ENCODE measurements at regions not wholly inside any gene's neighbourhood (a gene's known extent, or its start where the extent isn't known, plus 50 kb on each side); places are given as distances from the start of the nearest gene placed in this dataset.

DNA sequence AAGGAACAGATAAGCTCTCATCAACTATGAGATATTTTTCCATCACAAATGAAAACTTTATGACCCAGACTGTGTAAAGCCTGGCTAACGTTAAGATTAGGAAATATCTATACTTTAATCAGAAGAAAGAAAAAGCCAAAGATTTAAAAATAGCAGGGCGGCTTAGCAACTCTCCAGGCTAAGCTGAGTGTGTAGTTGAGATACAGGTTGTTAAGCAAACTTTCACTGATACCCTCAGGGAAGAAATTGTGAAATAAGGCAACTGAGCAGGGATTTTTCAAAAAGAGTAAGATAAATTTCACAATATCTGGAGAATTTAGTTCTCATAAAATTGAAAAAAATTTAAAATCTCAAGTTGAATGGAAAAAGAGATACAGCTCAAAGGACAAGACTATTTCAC, 382.0 kb downstream of the RAPGEF2 start:
- Histone ChIP-seq H3K4me3 (no peak overlapping the region), H3K27me3 (replicated peaks; ENCODE audit: insufficient read depth) (no peaks in the 10 kb centered on the region), H3K9me3 (no peaks in the 10 kb centered on the region), H3K27ac (no peak overlapping the region), H3K4me1 (ENCODE audit: control insufficient read depth in 1 of 2, low read depth in 2 of 2) (no peaks in the 10 kb centered on the region), H3K36me3 (no peaks in the 10 kb centered on the region)
- ATAC-seq (ENCODE audit: insufficient number of reproducible peaks, low FRiP score, low read depth) (no peak), DNase-seq (ENCODE audit: low spot score) (no peak)
- TF ChIP-seq, protein P1, sequence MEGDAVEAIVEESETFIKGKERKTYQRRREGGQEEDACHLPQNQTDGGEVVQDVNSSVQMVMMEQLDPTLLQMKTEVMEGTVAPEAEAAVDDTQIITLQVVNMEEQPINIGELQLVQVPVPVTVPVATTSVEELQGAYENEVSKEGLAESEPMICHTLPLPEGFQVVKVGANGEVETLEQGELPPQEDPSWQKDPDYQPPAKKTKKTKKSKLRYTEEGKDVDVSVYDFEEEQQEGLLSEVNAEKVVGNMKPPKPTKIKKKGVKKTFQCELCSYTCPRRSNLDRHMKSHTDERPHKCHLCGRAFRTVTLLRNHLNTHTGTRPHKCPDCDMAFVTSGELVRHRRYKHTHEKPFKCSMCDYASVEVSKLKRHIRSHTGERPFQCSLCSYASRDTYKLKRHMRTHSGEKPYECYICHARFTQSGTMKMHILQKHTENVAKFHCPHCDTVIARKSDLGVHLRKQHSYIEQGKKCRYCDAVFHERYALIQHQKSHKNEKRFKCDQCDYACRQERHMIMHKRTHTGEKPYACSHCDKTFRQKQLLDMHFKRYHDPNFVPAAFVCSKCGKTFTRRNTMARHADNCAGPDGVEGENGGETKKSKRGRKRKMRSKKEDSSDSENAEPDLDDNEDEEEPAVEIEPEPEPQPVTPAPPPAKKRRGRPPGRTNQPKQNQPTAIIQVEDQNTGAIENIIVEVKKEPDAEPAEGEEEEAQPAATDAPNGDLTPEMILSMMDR (IDR thresholded peaks at IDR 0.05), result no peak

DNA sequence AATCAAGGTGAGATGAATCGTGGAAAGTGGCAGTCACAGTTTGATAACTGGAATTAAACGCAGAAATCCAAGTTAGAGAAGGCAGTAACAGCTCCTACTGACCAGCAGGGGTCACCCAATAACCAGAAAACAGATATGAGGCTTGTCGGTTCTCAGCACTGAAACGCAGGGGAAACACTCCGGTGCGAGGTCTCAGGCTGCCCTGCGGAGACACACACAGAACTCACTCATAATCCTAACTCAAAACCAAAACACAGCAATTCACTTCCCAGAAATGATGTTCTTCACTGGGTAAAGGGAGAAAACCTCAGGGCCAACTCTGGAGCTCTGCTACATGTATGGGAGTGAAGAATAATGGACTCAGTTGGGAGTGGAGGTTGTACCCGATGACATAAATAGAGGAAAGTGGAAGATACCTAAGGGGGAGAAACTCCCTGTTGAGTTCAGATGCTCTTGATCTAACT, 384.4 kb downstream of the RAPGEF2 start:
- Histone ChIP-seq H3K27me3 (replicated peaks; ENCODE audit: insufficient read depth) (no peaks in the 10 kb centered on the region), H3K9me3 (no peaks in the 10 kb centered on the region), H3K27ac (no peak overlapping the region), H3K4me1 (ENCODE audit: control insufficient read depth in 1 of 2, low read depth in 2 of 2) (no peaks in the 10 kb centered on the region), H3K36me3 (no peaks in the 10 kb centered on the region), H3K4me3 (peak overlapping the region; percentile 29)
- ATAC-seq (ENCODE audit: insufficient number of reproducible peaks, low FRiP score, low read depth) (no peak), DNase-seq (ENCODE audit: low spot score) (no peak)
- TF ChIP-seq, protein P1 (IDR thresholded peaks at IDR 0.05), result peak; percentile 80

DNA sequence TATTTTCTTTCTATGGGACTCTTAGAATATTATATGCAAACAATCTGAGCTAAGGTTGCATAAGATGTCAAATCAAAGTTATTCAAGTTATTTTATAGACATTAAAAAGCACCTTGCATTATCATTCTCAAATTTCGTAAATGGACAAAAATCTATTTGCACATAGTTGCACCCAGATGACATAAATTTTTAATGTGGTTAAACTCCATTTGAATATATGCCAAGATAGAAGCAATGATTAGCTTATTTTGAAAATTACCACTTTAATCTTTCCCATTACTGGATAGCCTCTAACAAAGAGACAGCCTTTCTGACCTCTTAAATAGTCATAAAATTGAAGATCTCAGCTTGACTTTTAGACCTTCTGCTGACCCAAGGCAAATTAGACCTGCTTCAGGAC, 386.8 kb downstream of the RAPGEF2 start:
- TF ChIP-seq, protein P1 (IDR thresholded peaks at IDR 0.05), result no peak
- Histone ChIP-seq H3K4me1 (ENCODE audit: control insufficient read depth in 1 of 2, low read depth in 2 of 2) (no peaks in the 10 kb centered on the region), H3K4me3 (no peak overlapping the region), H3K9me3 (no peaks in the 10 kb centered on the region), H3K27ac (no peak overlapping the region), H3K36me3 (no peaks in the 10 kb centered on the region), H3K27me3 (replicated peaks; ENCODE audit: insufficient read depth) (no peaks in the 10 kb centered on the region)
- ATAC-seq (ENCODE audit: insufficient number of reproducible peaks, low FRiP score, low read depth) (no peak), DNase-seq (ENCODE audit: low spot score) (no peak)

DNA sequence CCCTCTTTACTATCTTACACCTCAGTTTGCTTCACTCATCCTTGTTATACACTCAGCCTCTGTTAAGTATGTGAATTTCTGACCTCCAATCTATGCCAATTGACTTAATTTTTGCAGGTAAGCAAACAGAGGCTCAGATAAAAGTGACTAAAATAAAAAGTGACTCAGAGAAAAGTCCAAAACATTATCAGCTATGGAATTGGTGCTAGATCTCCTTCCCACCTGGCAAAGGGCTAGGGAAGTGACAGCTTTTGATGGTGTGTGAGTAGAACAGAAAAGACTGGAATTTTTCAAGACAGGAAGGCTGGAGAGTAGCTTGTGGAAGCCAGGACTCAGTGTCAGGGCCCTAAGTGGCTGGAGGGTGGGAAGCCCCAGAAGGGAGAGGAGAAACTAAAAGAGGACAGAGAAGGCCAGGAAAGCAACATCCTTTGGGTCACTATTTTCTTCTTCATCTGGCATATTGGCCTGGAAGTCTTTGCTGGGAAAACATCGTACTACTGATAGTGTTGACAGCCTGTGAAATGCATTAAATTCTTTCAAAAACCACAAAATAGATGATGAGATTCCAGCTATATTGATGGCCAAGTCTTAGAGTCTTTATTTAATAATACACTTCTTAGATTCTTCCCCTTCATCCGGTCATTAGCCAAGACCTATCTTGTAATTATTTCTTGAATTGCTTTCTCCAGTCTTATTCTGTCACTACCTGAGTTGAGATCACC, 392.8 kb downstream of the RAPGEF2 start:
- TF ChIP-seq, protein P1 (IDR thresholded peaks at IDR 0.05), result no peak
- no peaks in the 10 kb centered on the region for H3K9me3 ChIP-seq
- no peak for DNase-seq (ENCODE audit: low spot score)
- no peaks in the 10 kb centered on the region for H3K4me1 ChIP-seq (ENCODE audit: control insufficient read depth in 1 of 2, low read depth in 2 of 2)
- H3K27ac ChIP-seq, result no peak overlapping the region
- no peak overlapping the region for H3K4me3 ChIP-seq
- no peaks in the 10 kb centered on the region for H3K27me3 ChIP-seq (replicated peaks; ENCODE audit: insufficient read depth)
- no peaks in the 10 kb centered on the region for H3K36me3 ChIP-seq
- ATAC-seq (ENCODE audit: insufficient number of reproducible peaks, low FRiP score, low read depth), result no peak

DNA sequence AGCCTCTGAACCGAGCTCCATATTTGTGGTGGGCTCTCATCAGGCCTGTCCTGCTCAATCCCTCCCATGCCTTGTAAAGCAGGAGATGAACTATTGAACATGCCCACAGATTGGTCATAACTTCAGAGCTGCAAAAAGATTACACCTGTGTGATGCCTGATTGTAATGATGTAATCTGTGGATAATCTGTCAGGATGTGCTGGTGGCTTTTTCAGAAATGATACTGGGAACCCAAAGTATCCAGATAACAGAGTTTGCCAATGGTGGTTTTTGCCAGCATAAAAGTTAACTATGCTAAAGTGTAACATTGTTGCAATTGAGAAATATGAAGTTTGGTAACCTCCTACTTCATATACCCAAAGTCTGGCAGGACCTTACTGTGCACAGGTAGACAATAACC, 393.4 kb downstream of the RAPGEF2 start:
- H3K4me1 ChIP-seq (ENCODE audit: control insufficient read depth in 1 of 2, low read depth in 2 of 2), result no peaks in the 10 kb centered on the region
- no peak overlapping the region for H3K4me3 ChIP-seq
- H3K27ac ChIP-seq, result no peak overlapping the region
- ATAC-seq (ENCODE audit: insufficient number of reproducible peaks, low FRiP score, low read depth) (no peak), DNase-seq (ENCODE audit: low spot score) (no peak)
- TF ChIP-seq, protein P1 (IDR thresholded peaks at IDR 0.05), result no peak
- no peaks in the 10 kb centered on the region for H3K36me3 ChIP-seq
- H3K9me3 ChIP-seq, result no peaks in the 10 kb centered on the region
- H3K27me3 ChIP-seq (replicated peaks; ENCODE audit: insufficient read depth), result no peaks in the 10 kb centered on the region

Data from thoracic aorta (tissue), 2 donors.